ENCODE measurements at regions not wholly inside any gene's neighbourhood (a gene's known extent, or its start where the extent isn't known, plus 50 kb on each side); places are given as distances from the start of the nearest gene placed in this dataset.

GRCh38 chr14:41957459-41957858 lies 350.8 kb downstream of the LRFN5 start:
- TF ChIP-seq CTCF (conservative IDR thresholded peaks at IDR 0.05; ENCODE audit: low read depth, low read length) (no peak), CEBPB (IDR thresholded peaks at IDR 0.05; ENCODE audit: low read depth, low read length) (no peak), POLR2A (IDR thresholded peaks at IDR 0.05; ENCODE audit: low read depth, low read length) (no peak), MAZ (IDR thresholded peaks at IDR 0.05; ENCODE audit: borderline replicate concordance, low read depth, low read length) (no peak), ELK1 (IDR thresholded peaks at IDR 0.05; ENCODE audit: borderline replicate concordance, low read depth, low read length) (no peak), USF2 (IDR thresholded peaks at IDR 0.05; ENCODE audit: low read depth, low read length) (no peak), RFX5 (IDR thresholded peaks at IDR 0.05; ENCODE audit: low read depth, low read length) (no peak), RAD21 (IDR thresholded peaks at IDR 0.05; ENCODE audit: low read length) (no peak), BHLHE40 (IDR thresholded peaks at IDR 0.05; ENCODE audit: low read depth, low read length) (no peak), MXI1 (IDR thresholded peaks at IDR 0.05; ENCODE audit: borderline replicate concordance, low read depth, low read length) (no peak), CHD1 (IDR thresholded peaks at IDR 0.05; ENCODE audit: low read depth, low read length) (no peak), MAFK (IDR thresholded peaks at IDR 0.05; ENCODE audit: low read depth, low read length) (no peak)
